HEK293 (cell line): ENCODE measurements at regions not wholly inside any gene's neighbourhood (a gene's known extent, or its start where the extent isn't known, plus 50 kb on each side); places are given as distances from the start of the nearest gene placed in this dataset.

Experiments used
- CTCF ChIP-seq: fragments of 450-650 bp; formaldehyde crosslinking; IDR thresholded peaks from 2 replicates; pipeline ENCODE4 v1.5.1; 2016; ENCODE audit warnings: missing biosample characterization, missing genetic modification characterization
- EGR2 ChIP-seq: fragments of 450-650 bp; formaldehyde crosslinking; IDR thresholded peaks from 2 replicates; pipeline ENCODE4 v1.5.1; 2016; ENCODE audit warnings: low read depth, missing biosample characterization, missing genetic modification characterization
- PRDM1 ChIP-seq: fragments of 450-650 bp; formaldehyde crosslinking; IDR thresholded peaks from 2 replicates; pipeline ENCODE4; 2016; ENCODE audit warnings: missing biosample characterization, missing genetic modification characterization
- REPIN1 ChIP-seq: fragments of 450-650 bp; formaldehyde crosslinking; IDR thresholded peaks from 2 replicates; pipeline ENCODE4 v1.5.1; 2017; ENCODE audit warnings: missing biosample characterization, missing genetic modification characterization, low read depth

GRCh38 chr6:18328540-18328939, 58.6 kb upstream of the RNF144B start:
- TF ChIP-seq EGR2 (tag by site-specific recombination) = no peak
- TF ChIP-seq REPIN1 (tag by site-specific recombination) = no peak
- TF ChIP-seq PRDM1 = no peak
- TF ChIP-seq CTCF (tag by site-specific recombination) = no peak
